HFFc6 (cell line): ENCODE measurements at regions not wholly inside any gene's neighbourhood (a gene's known extent, or its start where the extent isn't known, plus 50 kb on each side); places are given as distances from the start of the nearest gene placed in this dataset.

Experiments used
- DNase-seq: peaks from one replicate; pipeline ENCODE4 v3.0.0-alpha.2; 2018
- H3K27ac Mint-ChIP-seq: 2 replicates; pipeline ENCODE4 v1.8.0; 2020; ENCODE audit warnings: mild to moderate bottlenecking, mixed read lengths
- H3K27me3 Mint-ChIP-seq: 2 replicates; pipeline ENCODE4 v1.8.0; 2021; ENCODE audit warnings: mild to moderate bottlenecking, moderate library complexity, mixed read lengths; ENCODE audit not compliant: insufficient read depth
- H3K36me3 Mint-ChIP-seq: 2 replicates; pipeline ENCODE4 v1.8.0; 2021; ENCODE audit warnings: low read depth, mixed read lengths
- H3K4me1 Mint-ChIP-seq: 2 replicates; pipeline ENCODE4 v1.8.0; 2020; ENCODE audit warnings: low read depth, mixed read lengths
- H3K4me3 Mint-ChIP-seq: 2 replicates; pipeline ENCODE4 v1.8.0; 2020; ENCODE audit warnings: mild to moderate bottlenecking, moderate library complexity, mixed read lengths
- H3K9me3 Mint-ChIP-seq: 2 replicates; pipeline ENCODE4 v1.8.0; 2020; ENCODE audit warnings: mild to moderate bottlenecking, mixed read lengths
- TF ChIP-seq, protein P1 (sequence below): fragments of 200-600 bp; sonication (generic); IDR thresholded peaks from 2 replicates; pipeline ENCODE4 v1.5.0; 2021; ENCODE audit warnings: antibody characterized with exemption, mild to moderate bottlenecking

DNA sequence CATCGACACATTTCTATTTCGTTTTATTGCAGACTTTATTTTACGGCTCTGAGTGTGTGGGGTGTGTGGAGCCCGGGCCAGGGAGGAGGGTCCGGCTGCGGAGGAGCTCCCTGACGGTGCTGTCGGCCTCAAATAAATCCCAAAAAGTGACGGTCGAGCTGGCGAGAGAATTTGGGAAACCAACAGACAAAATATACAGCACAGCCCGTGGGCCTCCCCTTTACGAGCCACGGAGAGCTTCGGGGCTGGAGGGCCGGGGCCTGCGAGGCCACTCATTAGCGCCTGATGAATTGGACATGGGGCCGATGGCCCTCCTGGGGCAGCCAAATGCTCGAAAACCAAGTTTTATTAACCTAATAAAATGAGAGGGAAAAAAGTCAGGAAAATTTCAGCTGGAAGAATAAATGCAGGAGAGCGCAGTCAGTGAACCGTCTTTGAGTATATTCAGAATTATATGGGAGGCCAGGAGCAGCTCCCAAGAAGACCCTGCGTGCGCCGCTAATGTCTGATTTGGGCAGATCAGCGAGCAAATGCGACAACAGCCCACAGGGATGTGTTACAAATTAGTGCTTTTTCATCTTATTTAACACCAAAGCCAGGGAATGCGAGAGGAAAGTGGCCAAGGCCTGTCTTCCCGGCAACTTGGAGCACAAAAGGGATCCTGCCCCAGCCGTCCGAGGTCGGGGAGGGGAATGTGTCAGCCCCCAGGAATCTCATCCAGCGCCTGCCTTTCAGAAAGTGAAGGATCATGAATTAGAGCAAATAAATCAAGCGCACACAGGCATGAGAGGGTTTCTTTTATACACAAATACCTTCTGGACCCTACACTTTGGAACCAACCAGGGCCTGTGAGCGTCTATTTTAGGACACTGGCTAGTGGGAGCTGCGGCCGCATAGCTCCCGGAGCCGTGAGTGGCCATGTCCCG, 249.1 kb downstream of the C16orf95 start:
- TF ChIP-seq, protein P1, sequence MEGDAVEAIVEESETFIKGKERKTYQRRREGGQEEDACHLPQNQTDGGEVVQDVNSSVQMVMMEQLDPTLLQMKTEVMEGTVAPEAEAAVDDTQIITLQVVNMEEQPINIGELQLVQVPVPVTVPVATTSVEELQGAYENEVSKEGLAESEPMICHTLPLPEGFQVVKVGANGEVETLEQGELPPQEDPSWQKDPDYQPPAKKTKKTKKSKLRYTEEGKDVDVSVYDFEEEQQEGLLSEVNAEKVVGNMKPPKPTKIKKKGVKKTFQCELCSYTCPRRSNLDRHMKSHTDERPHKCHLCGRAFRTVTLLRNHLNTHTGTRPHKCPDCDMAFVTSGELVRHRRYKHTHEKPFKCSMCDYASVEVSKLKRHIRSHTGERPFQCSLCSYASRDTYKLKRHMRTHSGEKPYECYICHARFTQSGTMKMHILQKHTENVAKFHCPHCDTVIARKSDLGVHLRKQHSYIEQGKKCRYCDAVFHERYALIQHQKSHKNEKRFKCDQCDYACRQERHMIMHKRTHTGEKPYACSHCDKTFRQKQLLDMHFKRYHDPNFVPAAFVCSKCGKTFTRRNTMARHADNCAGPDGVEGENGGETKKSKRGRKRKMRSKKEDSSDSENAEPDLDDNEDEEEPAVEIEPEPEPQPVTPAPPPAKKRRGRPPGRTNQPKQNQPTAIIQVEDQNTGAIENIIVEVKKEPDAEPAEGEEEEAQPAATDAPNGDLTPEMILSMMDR: no peak
- H3K27ac Mint-ChIP-seq: no peak overlapping the region
- no peaks in the 10 kb centered on the region for H3K36me3 Mint-ChIP-seq
- H3K27me3 Mint-ChIP-seq: peaks cover 24% of the 10 kb centered on the region
- H3K9me3 Mint-ChIP-seq: no peaks in the 10 kb centered on the region
- H3K4me3 Mint-ChIP-seq: no peak overlapping the region
- DNase-seq: no peak
- H3K4me1 Mint-ChIP-seq: peaks cover 10% of the 10 kb centered on the region; the same call in 1 of the 2 replicates

DNA sequence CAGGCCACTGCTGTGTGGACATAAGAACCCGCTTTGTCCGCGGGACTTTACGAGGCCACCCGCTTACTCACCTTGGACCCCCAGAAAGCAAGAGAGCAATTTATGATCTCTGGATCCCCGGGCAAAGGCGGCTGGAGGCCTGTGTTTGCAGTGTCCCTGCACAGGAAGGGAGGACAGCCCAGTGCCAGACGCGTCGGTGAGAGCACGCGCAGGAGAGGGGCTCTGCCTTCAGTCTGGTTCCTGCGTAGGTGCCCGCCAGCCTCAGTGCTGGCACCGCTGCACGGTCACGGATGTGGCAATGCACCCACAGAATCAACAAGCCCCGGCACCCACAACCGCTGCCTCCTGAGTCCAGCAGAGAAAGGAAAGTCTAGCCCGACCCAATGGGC, 248.4 kb downstream of the C16orf95 start:
- TF ChIP-seq, protein P1: no peak
- Mint-ChIP-seq H3K27ac (no peak overlapping the region), H3K36me3 (no peaks in the 10 kb centered on the region), H3K4me3 (no peak overlapping the region), H3K4me1 (peaks cover 10% of the 10 kb centered on the region; the same call in 1 of the 2 replicates), H3K27me3 (peaks cover 24% of the 10 kb centered on the region), H3K9me3 (no peaks in the 10 kb centered on the region)
- no peak for DNase-seq

DNA sequence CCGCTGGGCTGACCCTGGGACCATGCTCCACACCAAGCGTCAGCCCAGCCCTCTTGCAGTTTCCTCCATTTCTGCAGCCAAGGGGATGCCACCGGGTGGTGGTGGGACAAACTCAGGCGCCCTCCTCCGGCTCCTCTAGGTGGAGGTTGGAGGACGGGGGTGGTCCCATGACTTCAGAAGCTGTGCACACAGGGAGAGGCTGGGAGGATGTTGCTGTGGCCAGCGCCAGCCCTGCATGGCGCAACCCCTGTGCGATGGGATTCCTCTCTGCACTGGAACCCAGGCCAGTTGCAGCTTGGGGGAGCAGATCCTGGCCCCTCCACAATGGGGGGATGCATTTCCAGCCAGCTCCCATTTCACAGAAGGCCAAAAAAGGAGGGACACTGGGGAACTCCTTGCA, 246.5 kb downstream of the C16orf95 start:
- Mint-ChIP-seq H3K27me3 (peaks cover 22% of the 10 kb centered on the region), H3K4me3 (no peak overlapping the region), H3K9me3 (no peaks in the 10 kb centered on the region), H3K36me3 (no peaks in the 10 kb centered on the region), H3K4me1 (no peaks in the 10 kb centered on the region; the same call in 1 of the 2 replicates), H3K27ac (no peak overlapping the region)
- DNase-seq: no peak
- TF ChIP-seq, protein P1: no peak

DNA sequence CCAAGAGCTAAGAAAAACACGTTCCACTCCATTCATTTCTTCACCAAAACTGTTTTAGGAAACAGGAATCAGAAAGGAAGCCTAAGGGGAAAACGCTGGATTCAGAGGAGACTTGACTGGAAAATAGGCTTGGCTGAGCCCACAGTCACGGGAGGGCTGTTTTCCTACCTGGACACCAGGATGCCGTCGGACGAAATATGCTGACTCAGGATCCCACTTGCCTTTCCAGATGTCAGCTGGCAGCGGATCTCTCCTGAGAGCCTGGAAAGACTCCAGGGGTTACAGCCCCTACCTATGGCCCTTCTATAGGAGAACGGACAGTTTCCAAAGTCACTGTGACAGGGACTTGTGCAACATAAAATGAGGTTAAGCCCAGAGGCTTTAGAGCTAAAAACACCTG, 245.1 kb downstream of the C16orf95 start:
- TF ChIP-seq, protein P1: no peak
- Mint-ChIP-seq H3K9me3 (no peaks in the 10 kb centered on the region), H3K36me3 (no peaks in the 10 kb centered on the region), H3K4me3 (no peak overlapping the region), H3K27ac (no peak overlapping the region), H3K4me1 (peaks cover 6% of the 10 kb centered on the region), H3K27me3 (peaks cover 22% of the 10 kb centered on the region)
- DNase-seq: no peak

DNA sequence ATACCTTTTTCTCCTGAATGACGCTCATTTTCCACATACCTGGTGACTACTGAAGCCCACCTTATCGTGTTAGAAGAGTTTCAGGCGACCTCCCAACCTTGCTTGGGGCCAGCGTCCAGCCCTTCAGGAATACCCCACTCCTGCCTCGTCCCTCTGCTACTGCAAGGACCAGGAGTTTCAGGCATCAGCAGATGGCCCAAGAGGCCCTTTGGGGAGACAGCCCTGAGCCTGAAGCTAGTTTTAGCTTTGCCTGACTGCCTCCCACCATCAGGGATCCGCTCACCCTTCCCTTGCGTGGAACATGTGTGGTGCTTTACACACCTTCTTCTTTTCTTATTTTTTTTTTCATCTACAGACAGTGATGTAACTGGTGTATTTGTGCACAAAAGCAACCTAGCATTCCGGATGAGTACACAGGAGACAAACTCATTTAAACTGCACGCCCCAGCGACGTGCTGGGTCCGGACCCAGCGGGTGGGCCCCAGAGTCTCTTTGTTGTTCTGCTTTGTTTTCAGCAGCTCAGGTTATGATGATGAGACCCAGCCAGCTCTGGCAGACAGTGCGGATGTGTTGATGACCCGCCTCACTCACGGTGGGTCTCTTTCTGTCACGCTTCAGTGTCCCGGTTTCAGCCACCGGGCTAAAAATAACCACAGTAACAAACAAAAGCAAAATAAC, 242.4 kb downstream of the C16orf95 start:
- peaks cover 9% of the 10 kb centered on the region for H3K4me1 Mint-ChIP-seq
- no peak overlapping the region for H3K27ac Mint-ChIP-seq
- H3K36me3 Mint-ChIP-seq: peaks cover 4% of the 10 kb centered on the region; the same call in 1 of the 2 replicates
- TF ChIP-seq, protein P1: no peak
- no peak overlapping the region for H3K4me3 Mint-ChIP-seq
- H3K27me3 Mint-ChIP-seq: peaks cover 17% of the 10 kb centered on the region
- DNase-seq: no peak
- peaks cover 7% of the 10 kb centered on the region for H3K9me3 Mint-ChIP-seq
